ENCODE measurements at regions not wholly inside any gene's neighbourhood (a gene's known extent, or its start where the extent isn't known, plus 50 kb on each side); places are given as distances from the start of the nearest gene placed in this dataset.

GRCh38 chr11:28517621-28518020, 409.4 kb downstream of the METTL15 start:
- no peak for DNase-seq

DNA sequence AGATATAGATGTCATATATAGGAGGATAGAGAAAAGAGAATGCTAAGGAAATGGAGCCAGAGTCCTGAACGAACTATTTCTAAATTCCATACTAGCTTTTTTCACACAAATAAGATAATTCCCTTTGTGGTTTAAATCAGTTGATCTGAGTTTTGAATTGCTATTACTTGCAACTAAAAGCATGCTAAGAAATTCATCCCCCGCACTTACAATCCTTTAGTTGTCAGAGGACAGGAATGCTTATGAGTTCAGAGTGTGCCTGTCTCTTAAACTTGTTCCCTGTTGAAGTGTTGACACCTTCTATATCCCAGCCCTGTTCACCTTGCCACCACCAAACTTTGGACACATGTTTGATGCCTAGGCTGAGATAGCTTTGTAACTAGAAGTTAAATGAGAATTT, 406.2 kb downstream of the METTL15 start:
- DNase-seq: no peak

DNA sequence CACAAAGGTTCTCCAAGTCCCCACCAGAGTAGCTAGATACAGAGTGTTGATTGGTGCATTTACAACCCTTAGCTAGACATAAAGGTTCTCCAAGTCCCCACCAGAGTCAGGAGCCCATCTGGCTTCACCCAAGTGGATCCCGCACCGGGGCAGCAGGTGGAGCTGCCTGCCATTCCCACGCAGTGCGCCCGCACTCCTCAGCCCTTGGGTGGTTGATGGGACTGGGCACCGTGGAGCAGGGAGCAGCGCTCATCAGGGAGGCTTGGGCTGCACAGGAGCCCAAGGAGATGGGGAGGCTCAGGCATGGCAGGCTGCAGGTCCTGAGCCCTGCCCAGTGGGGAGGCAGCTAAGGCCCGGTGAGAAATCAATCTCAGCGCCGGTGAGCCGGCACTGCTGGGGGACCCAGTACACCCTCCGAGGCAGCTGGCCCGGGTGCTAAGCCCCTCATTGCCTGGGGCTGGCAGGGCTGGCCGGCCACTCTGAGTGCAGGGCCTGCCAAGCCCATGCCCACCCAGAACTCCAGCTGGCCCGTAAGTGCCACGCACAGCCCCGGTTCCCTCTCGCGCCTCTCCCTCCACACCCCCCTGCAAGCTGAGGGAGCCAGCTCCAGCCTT, 404.1 kb downstream of the METTL15 start:
- no peak for DNase-seq

GRCh38 chr11:28505232-28505631, 397.0 kb downstream of the METTL15 start:
- DNase-seq: no peak

GRCh38 chr11:28504555-28505110, 396.4 kb downstream of the METTL15 start:
- no peak for DNase-seq

DNA sequence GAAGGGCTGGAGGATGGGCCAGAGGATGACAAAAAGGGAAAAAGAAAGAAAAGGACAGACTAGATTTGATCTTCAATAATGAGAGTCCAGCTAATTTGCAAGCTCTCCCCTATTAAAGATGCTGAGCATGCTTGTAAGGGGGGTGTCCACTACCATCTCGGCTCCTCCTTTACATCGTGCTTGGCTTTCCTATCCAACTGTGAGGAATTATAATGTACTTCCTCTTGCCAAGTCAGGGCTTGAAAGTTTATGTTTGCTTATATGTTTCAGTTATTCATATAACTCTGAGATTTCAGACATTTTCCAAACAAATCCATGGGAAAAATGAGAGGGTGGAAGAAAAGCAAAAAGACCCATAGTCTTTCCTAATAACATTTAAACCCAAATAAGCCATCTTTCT, 387.1 kb downstream of the METTL15 start:
- DNase-seq: no peak

DNA sequence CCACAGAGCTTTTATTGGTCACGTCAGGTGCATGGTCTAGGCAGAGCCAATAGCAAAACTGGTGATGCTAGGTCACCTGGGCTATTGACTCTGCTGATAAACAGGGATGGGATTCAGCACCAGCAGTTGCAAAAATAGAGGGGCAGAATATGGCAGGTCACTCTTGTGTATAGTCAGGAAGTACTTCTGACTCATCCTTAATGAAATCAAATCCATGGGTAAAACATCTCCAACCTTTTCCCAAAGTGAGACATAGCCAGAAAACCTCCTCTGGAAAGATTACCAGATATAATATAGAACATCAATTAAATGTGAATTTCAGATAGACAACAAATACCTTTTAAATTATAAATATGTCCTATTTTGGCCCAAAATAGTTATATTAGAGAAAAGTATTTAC, 383.2 kb downstream of the METTL15 start:
- no peak for DNase-seq

GRCh38 chr11:28490773-28491382, 382.7 kb downstream of the METTL15 start:
- DNase-seq: no peak

DNA sequence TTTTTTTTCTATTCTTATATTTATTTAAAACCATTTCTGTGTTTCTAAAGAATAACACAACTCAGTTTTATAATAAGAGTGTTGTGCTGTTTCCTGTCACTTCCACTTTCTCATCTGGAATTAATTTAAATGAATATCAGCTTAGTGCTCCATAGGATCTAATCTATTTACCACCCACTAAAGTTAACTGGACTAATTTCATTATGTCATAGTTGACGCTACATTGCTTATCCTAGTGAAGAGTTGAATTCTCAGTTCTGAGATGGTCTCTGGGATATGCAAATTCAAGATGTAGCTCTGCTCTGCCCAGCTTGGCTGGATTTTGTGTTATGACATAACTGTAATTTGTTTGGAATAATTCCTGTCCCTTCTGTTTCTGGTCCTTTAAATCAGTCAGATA, 380.1 kb downstream of the METTL15 start:
- no peak for DNase-seq

- DNase-seq: no peak
Measured at GRCh38 chr11:28483072-28483867, 375.1 kb downstream of the METTL15 start.

- DNase-seq: no peak
Measured at GRCh38 chr11:28482666-28483065, 374.5 kb downstream of the METTL15 start.

- no peak for DNase-seq
Measured at GRCh38 chr11:28481616-28482480, 373.7 kb downstream of the METTL15 start.

GRCh38 chr11:28480406-28480805, 372.2 kb downstream of the METTL15 start:
- no peak for DNase-seq

- no peak for DNase-seq
Measured at GRCh38 chr11:28476864-28477263, 368.7 kb downstream of the METTL15 start.

DNA sequence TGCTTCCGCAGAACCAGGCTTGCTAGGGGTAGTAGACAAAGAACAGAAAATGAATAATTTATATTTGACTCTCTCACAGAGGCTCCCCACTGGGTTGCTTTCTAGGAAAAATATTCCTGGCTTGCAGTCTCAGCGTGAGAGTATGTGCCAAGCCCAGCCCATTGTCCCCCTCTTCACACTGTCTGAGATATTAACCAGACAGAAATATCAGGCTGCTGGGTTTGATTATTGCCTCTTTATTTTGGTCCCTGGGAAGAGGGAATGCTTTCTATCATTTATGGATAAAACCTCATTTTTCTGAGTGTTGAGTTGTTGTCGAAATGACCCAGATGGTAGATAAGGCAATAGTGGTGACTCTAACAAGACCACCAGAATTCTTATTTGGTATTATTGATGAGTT, 367.9 kb downstream of the METTL15 start:
- DNase-seq: no peak

DNA sequence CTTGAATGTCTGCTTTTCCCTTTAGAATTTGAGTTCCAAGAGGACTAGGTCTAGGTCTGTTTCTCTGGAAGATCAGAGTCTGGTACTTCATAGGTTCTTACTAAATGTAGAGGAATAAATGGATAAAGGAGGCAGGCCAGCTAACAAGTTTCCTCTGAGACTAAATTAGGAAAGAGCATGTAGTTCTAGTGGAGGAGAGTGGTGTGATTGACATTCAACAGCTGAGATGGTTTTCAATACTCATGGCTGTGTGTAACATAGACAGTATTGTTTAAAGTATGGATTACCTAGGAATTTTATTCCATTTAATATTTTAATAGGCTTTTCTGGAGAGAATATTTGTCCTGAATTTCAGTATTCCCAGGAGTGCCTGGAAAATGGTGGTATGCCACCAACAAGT, 364.7 kb downstream of the METTL15 start:
- no peak for DNase-seq

GRCh38 chr11:28471537-28471936, 363.3 kb downstream of the METTL15 start:
- no peak for DNase-seq

DNA sequence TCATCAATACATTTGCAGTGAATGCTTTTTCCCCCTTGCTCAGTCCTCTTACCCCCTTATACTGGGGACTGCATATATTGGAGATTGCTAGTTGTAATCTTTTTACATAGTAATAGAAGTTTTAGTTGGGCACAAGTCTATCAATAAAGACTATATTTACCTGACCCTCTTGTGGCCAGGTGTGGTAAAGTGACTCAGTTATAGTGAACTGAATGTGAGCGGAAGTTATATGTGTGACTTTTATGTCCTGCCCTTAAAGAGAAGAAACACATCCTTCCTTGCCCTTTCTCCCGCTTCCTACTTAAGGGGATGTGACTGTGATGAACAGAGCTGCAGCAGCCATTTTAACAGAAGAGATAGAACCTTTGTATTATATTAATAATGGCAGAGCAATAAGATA, 362.0 kb downstream of the METTL15 start:
- no peak for DNase-seq

GRCh38 chr11:28466506-28466905, 358.3 kb downstream of the METTL15 start:
- no peak for DNase-seq

DNA sequence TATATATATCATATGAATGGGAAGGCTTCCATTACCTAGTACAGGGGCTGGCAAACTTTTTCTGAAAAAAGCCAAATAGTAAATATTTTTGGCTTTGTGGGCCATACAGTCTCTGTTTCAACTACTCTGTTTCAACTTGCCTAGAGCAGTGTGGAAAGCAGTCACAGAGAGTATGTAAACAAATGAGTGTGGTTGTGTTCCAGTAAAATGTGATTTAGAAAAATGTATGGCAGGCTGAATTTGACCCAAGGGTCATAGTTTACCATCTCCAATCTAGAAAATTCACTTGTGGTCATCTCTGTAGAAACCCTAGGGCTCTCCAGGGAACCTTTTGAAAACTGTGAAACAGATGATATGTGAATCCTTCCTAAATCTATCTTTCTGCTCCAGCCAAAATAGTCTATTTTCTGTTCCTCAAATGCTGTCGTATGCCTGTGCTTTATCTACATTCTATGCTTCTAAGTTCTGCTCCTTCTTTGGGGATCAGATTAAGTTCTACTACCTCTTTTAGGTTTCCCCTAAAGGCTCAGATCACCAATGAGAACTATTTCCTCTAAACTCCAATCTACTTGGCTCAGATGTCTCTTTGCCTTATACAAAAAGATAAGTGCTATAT, 356.2 kb downstream of the METTL15 start:
- DNase-seq: no peak

DNA sequence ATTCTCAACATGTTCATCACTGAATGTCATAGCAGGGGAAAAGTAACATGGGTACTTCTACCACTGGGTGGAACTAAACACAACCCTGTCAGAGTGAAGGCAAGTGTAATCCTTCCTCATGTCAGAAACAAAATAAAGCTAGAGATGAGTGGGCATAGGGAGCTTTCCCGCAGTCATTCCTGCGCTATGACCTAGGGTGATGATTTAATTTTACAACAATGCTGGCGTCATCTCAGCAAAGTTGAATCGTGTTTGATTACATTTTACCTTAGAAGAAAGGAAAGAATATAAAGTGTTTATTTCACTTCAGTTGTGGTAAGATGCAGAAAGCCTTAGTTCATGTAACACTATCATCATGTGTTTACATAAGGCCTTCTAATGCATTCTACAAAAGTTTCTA, 355.6 kb downstream of the METTL15 start:
- DNase-seq: no peak

DNA sequence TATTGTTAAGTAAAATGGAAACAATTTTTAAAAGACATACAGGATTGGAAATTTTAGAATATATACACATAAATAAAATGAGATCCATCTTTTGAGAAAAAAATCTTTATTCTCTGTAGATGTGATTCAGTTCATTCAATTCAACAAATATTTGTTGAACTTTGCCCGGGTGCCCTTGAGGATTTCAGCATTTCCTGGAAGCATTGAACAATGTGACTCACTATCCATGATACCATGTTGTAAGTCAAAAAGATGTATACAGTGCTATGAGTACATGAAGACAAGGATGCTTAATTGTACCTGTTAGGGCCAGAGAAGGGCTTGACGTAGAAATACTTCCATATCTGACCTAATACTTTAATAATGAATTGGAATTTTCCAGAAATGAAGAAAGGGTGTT, 353.7 kb downstream of the METTL15 start:
- DNase-seq: no peak

- DNase-seq: no peak
Measured at GRCh38 chr11:28461338-28461737, 353.1 kb downstream of the METTL15 start.
